ENCODE measurements at regions not wholly inside any gene's neighbourhood (a gene's known extent, or its start where the extent isn't known, plus 50 kb on each side); places are given as distances from the start of the nearest gene placed in this dataset.

DNA sequence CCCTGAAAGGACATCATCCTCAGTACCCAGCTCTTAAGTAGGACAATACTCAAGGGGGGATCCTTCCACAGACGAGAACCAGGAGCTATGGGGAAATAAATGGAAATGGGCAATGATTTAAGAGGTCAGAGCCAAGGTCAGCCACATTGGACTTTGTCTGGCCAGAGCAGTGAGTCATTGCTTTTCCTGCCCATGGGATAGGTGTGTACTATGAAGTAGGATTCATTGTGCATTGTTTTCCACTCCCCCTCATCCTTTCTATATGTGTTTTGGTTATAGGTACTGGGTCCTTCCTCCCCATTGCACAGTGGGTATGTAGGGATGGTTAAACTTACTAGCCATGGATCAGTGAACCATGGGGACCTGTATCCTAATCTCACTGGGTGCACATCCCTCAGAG, 328.9 kb upstream of the USP25 start:
- no peak for DNase-seq
- Histone ChIP-seq H3K4me1 (ENCODE audit: control insufficient read depth in 1 of 2, insufficient read depth in 2 of 2, low read length in 2 of 2) (no peaks in the 10 kb centered on the region), H3K36me3 (replicated peaks in 1 of 2; ENCODE audit: control insufficient read depth in 1 of 2, insufficient read depth in 2 of 2, low read length in 2 of 2) (no peaks in the 10 kb centered on the region), H2AFZ (ENCODE audit: insufficient read depth, low read depth, low read length, poor library complexity, severe bottlenecking) (no peak overlapping the region), H4K20me1 (ENCODE audit: insufficient read depth, low read length) (no peaks in the 10 kb centered on the region), H3K4me2 (replicated peaks; ENCODE audit: extremely low read depth, low read length, poor library complexity, severe bottlenecking) (no peak overlapping the region), H3K9me3 (replicated peaks in 1 of 2; ENCODE audit: control insufficient read depth in 1 of 2, insufficient read depth in 1 of 2, low read length in 2 of 2) (peaks cover 0 to 7% of the 10 kb centered on the region in 2 donors), H3K79me2 (ENCODE audit: insufficient read depth, low read length) (no peaks in the 10 kb centered on the region), H3K27me3 (ENCODE audit: control insufficient read depth in 2 of 2, insufficient read depth in 2 of 2, low read length in 2 of 2) (no peaks in the 10 kb centered on the region), H3K9ac (ENCODE audit: insufficient read depth, low read length, poor library complexity, severe bottlenecking) (no peak overlapping the region), H3K4me3 (replicated peaks in 1 of 3; ENCODE audit: low read depth in 2 of 3, low read length in 3 of 3) (no peak overlapping the region), H3K27ac (ENCODE audit: low read depth in 1 of 2, low read length in 2 of 2) (no peak overlapping the region)
- no peaks in the 10 kb centered on the region for H3K36me3 Mint-ChIP-seq
- no peak overlapping the region for H3K27ac Mint-ChIP-seq
- intact Hi-C loops (cut with micrococcal nuclease), result no loop called here
- no CpG with 5 or more reads among the region's 1 CpG for WGBS (ENCODE audit: insufficient coverage)
- no peaks in the 10 kb centered on the region for H3K4me1 Mint-ChIP-seq
- peaks cover 0 to 16% (median 7%) of the 10 kb centered on the region in 7 donors for H3K9me3 Mint-ChIP-seq
- no peak for TF ChIP-seq CTCF (IDR thresholded peaks at IDR 0.05)
- H3K4me3 Mint-ChIP-seq, result no peak overlapping the region
- peaks cover 0 to 1% (median 0%) of the 10 kb centered on the region in 3 donors for H3K27me3 Mint-ChIP-seq (ENCODE audit: low read depth in 3 of 3)

DNA sequence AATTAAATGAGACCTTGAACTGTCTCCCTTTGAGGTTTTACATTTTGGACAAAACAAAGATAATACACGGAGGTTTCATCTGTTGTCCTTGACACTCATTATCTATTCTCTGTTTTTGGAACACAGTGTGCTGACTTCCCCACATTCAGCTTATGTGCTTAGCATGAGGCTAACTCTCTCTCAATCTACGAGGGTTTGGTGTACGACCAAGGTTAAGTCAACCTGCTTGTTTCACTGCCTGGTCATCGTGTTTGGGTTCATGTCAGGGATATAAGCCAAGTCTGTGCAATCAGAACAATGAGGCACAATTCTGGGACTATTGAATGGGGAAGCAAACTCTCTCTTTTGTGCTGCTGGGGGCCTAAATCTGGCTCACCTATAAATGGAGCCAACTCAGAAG, 328.5 kb upstream of the USP25 start:
- no peak overlapping the region for H3K4me3 ChIP-seq (replicated peaks in 1 of 3; ENCODE audit: low read depth in 2 of 3, low read length in 3 of 3)
- H3K79me2 ChIP-seq (ENCODE audit: insufficient read depth, low read length), result no peaks in the 10 kb centered on the region
- no peaks in the 10 kb centered on the region for H3K36me3 Mint-ChIP-seq
- no peaks in the 10 kb centered on the region for H3K36me3 ChIP-seq (replicated peaks in 1 of 2; ENCODE audit: control insufficient read depth in 1 of 2, insufficient read depth in 2 of 2, low read length in 2 of 2)
- H2AFZ ChIP-seq (ENCODE audit: insufficient read depth, low read depth, low read length, poor library complexity, severe bottlenecking), result no peak overlapping the region
- TF ChIP-seq CTCF (IDR thresholded peaks at IDR 0.05), result no peak
- WGBS (ENCODE audit: insufficient coverage), result 93% methylated on average over 3 of the region's 4 CpGs
- H3K4me3 Mint-ChIP-seq, result no peak overlapping the region
- no peak overlapping the region for H3K27ac ChIP-seq (ENCODE audit: low read depth in 1 of 2, low read length in 2 of 2)
- H3K27ac Mint-ChIP-seq, result no peak overlapping the region
- no peaks in the 10 kb centered on the region for H3K4me1 Mint-ChIP-seq
- no peaks in the 10 kb centered on the region for H3K4me1 ChIP-seq (ENCODE audit: control insufficient read depth in 1 of 2, insufficient read depth in 2 of 2, low read length in 2 of 2)
- H3K9ac ChIP-seq (ENCODE audit: insufficient read depth, low read length, poor library complexity, severe bottlenecking), result no peak overlapping the region
- DNase-seq, result no peak
- no peaks in the 10 kb centered on the region for H3K27me3 ChIP-seq (ENCODE audit: control insufficient read depth in 2 of 2, insufficient read depth in 2 of 2, low read length in 2 of 2)
- H3K27me3 Mint-ChIP-seq (ENCODE audit: low read depth in 3 of 3), result no peaks in the 10 kb centered on the region
- peaks cover 0 to 16% (median 7%) of the 10 kb centered on the region in 7 donors for H3K9me3 Mint-ChIP-seq
- no peaks in the 10 kb centered on the region for H4K20me1 ChIP-seq (ENCODE audit: insufficient read depth, low read length)
- intact Hi-C loops (cut with micrococcal nuclease), result no loop called here
- peaks cover 0 to 7% of the 10 kb centered on the region in 2 donors for H3K9me3 ChIP-seq (replicated peaks in 1 of 2; ENCODE audit: control insufficient read depth in 1 of 2, insufficient read depth in 1 of 2, low read length in 2 of 2)
- H3K4me2 ChIP-seq (replicated peaks; ENCODE audit: extremely low read depth, low read length, poor library complexity, severe bottlenecking), result no peak overlapping the region

All from CD14-positive monocyte (primary cell).